Hematopoietic multipotent progenitor cell (in vitro differentiated cells): ENCODE measurements at regions not wholly inside any gene's neighbourhood (a gene's known extent, or its start where the extent isn't known, plus 50 kb on each side); places are given as distances from the start of the nearest gene placed in this dataset.
"Not testable (repeated sequence)": the region's sequence is repeated elsewhere in the genome, so short reads cannot be mapped to it uniquely, and the experiment has no call there.

ENCODE experiments used
- DNase-seq, 3 donors: peaks; one replicate each; pipeline ENCODE4 v3.0.0-alpha.2; 2011 to 2015; ENCODE audit warnings: low read depth in 2 of 3, low spot score in 2 of 3

DNA sequence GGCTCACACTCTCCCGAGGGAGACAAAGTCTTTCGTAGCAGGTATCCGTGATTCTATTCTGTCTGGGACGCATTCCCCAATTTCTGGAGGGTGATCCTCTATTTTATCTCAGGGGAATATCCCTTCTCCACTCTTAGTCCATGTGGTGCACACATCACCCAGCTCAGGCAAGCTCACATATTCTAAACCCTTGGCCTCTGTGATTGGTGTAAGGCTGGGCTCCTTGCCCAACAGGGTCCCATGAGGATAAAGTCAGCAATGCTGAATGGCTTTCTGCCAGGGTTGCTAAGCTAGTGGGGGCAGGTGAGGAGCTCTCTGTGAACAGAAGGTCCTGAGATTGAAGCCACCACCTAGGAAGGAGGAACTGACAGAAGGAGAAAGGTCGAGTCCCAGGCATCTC lies 137.2 kb downstream of the CDH26 start:
- DNase-seq: no peak

DNA sequence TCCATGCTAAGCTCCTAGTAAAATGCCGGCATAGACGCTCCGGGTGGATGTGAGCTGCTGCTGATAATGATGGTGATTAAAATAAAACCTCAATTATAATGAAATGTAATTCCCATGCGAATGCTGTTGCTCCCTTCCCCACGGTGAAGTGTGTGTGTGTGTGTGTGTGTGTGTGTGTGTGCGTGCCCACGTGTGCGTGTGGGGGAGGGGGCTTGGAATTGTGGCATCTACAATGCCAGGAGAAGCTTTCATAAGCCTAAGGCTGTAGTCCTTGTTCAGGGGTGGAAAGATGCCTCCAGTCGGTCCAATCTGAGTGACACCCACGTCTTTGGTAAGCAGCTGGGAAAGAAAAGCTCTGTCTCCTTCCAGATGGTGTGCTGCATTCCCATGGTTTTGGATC lies 137.9 kb downstream of the CDH26 start:
- no peak for DNase-seq

GRCh38 chr20:60097285-60097684 lies 139.1 kb downstream of the CDH26 start:
- peak in 1 of 3 donors; percentile 36 for DNase-seq

DNA sequence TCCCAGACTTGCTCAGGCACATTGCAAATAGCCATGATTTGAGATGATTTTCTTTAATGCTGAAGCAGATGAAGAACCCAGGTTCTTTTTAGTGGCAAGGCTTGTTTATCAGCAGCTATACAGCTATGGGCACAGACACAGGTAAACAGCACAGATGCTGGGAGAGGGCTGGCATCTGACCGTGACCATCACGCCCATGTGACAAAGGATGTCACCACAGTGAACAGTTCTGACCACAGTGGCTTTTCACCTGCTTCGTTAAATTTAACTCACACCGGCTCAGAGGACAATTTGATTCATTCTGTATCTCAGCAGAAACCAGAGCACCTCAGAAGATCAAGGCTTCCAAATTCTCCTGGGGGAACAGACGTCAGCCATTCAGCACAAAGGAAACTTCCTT lies 142.6 kb downstream of the CDH26 start:
- no peak for DNase-seq

DNA sequence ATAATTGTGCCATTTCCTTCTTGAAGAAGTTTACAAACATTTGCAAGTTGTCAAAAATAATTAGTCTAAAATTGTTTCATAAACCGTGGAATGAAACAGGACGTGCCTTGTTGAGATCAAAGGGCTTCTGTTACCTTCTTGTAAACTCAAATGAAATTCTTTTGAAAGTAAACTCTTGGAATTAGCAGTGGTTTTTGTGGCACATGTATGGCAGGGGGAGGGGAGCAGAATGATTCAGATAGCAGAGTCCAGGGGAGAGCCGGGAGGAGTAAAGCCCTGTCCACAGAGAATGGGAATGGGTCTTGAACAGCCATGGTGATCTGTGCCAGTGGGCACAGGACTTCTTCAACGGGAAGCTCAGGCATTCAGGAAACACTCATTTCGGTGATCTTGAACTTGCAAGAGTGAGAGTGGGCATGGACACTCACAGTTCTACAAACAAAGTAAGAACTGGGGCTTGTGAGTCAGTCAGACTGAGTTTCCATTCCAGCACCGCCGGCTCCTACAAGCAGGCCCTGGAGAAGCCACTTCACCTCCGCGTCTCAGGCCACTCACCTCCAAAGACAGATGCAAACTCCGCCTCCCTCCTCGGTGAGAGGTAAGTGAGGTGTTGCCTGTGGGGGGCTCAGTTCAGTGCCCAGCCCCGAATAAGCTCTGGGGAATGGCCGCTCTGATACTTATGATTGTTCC lies 143.1 kb downstream of the CDH26 start:
- DNase-seq: no peak

DNA sequence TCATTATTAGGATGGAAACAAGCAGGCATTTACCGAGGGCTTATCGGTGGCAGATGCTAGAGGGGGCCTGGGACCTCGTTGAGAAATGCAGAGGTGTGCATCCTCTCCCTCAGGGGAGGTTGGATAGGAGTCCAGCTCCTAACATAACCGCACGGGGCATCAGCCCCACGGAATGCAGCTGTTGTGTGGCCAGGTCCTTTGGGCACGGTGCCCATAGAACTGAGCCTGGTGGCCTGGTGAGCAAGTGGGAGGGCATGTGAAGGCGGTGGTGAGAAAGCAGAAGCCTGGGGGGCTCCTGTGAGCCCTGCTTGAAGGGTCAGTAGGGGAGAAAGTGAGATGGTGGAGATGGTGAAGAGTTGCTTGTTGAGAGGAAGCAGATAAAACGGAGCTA lies 143.7 kb downstream of the CDH26 start:
- DNase-seq: no peak

GRCh38 chr20:60102665-60103210 lies 144.5 kb downstream of the CDH26 start:
- no peak for DNase-seq

DNA sequence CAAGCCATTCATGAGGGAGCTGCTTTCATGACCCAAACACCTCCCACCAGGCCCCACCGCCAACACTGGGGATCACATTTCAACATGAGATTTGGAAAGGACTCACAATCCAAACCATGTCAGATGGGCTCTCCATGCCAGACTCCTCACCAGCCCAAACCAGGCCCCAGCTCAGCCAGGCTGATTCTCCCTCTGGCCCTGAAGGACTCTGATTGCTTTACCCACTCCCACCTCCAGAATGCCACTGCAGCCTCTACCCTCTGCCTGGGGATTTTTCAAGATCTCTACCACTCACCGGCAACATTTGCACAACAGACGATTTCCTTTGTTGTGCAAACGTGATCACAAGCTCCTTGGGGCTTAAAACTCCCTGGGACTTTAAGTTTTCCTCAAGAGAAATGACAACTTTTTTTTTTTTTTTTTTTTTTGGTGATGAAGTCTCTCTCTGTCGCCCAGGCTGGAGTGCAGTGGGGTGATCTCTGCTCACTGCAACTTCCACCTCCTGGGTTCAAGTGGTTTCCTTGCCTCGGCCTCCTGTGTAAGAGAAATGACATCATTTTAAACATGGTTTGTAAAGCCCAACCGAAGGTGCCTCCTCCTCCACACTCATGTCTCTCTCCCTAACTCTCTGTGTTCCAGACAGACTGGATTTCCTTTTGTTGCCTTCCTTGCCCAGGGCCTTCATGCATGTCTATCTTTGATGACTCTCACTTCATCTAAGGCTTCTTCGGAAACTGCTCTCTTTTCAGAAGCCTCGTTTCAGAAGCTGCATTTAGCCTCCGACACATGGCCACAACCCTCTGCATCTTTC lies 147.0 kb downstream of the CDH26 start:
- DNase-seq: no peak

- not testable (repeated sequence) for DNase-seq
These were observed 148.0 kb downstream of the CDH26 start for GRCh38 chr20:60106186-60106585.

DNA sequence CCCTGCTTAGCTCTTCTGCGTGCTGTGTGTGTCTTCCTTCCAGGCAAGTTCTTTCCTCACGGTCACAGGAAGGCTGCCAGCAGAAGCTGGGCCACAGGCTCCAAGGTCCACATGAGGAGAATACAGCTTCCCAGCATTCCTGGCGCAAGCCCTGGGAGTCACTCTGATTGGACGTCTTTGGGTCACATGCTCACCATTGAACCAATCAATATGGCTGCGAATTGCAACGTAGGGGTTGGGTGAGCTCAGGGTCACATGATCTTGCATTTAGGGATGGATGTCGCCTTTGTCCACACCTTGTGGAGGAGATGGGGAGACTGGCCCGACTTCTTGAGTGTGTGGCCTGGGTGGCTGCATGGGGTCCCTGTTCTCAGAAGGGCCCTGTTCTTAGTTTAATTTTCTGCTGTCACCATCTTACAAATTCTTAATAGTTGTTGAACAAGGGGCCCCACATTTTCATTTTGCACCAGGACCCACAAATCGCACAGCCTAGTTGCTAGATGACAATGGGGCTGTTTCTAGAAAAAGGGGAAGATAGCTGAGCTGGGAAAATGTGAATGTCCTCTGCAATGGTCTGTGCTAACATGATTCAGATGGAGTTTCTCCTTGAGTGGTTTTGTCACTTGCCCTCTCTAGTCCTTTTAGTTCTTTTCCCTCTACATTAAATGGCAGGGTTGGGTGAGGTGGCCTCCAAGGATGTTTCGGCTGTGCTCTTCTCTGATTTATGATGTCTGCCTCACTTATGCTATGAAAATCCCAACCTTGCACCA lies 149.6 kb downstream of the CDH26 start:
- no peak for DNase-seq

GRCh38 chr20:60108397-60108796 lies 150.2 kb downstream of the CDH26 start:
- no peak for DNase-seq

GRCh38 chr20:60113024-60113724 lies 155.0 kb downstream of the CDH26 start:
- DNase-seq: no peak

GRCh38 chr20:60113771-60114170 lies 155.5 kb downstream of the CDH26 start:
- DNase-seq: no peak

- DNase-seq: no peak
These were observed 157.2 kb downstream of the CDH26 start for GRCh38 chr20:60115451-60115850.

DNA sequence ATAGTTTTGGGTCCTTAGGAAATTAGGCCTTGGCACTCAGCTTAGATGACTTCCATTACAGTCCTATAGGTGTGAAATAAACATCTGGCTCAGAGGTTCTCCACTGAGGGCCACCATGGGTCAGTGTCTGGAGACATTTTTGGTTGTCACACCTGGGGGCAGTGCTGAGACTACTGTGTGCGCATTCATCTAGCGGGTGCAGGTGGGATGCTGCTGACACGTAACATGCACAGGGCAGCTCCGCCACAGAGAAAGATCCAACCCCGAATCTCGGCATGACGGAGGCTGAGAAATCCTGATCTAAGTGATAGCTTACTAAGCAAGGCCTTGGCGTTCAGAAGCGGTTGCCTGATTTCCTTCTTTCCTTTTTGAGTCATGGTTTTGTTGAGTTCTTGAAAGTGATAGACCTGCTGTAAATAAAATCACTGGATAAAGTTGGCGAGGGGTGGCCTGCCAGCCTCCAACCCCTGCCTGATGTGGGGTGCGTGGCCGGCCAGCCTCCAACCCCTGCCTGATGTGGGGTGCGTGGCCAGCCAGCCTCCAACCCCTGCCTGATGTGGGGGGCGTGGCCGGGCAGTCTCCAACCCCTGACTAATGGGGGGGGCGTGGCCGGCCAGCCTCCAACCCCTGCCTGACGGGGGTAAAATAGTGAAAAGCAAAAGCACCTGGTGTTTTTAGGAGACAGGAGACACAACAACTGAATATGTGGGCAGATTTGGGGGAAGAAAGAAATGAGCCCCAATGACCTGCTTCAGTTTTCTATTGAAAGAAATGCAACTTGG lies 158.1 kb downstream of the CDH26 start:
- no peak for DNase-seq

- DNase-seq: peak in 1 of 3 donors; percentile 49
These were observed 158.8 kb downstream of the CDH26 start for GRCh38 chr20:60117065-60117464.

- DNase-seq: no peak
These were observed 163.7 kb downstream of the CDH26 start for GRCh38 chr20:60121903-60122302.

DNA sequence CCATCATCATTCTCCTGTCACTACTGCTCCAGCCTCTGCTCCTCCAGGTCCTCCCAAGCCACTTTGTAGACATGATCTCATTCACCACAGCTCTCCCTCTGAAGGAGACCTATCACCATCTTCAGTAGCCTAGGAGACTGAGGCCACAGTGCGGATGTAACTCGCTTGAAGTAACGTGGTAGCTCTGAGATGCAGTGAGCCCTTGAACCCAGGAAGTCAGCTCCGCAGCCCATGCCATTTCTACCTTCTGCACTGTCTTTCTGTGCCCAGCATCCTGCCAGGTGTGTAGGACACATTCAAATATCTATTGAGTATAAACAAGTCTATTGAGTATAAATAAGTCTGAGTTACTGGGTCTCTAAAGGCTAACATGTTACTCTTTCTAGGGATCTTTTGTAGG lies 164.4 kb downstream of the CDH26 start:
- no peak for DNase-seq

DNA sequence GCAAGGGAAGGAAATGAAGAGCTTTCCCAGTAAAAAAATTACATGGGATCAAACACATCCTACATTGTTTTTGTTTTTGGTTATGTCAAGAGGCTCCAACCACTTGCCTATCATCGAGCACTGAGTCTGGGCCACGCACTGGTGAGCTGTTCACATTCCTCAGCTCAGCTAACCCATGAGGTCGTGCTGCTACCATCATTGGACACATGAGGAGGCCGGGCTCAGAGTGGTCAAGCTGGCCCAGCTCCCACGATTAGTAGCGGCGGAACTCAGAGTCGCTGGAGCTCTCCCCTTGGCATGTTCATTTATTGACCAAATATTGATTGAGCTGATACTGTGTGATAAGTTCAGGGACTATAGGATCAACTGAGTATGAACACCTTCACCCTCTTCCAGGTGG lies 164.9 kb downstream of the CDH26 start:
- DNase-seq: no peak

GRCh38 chr20:60123652-60124051 lies 165.4 kb downstream of the CDH26 start:
- DNase-seq: peak in 1 of 3 donors; percentile 55
